ENCODE measurements at regions not wholly inside any gene's neighbourhood (a gene's known extent, or its start where the extent isn't known, plus 50 kb on each side); places are given as distances from the start of the nearest gene placed in this dataset.
"Not testable (repeated sequence)": the region's sequence is repeated elsewhere in the genome, so short reads cannot be mapped to it uniquely, and the experiment has no call there.

DNA sequence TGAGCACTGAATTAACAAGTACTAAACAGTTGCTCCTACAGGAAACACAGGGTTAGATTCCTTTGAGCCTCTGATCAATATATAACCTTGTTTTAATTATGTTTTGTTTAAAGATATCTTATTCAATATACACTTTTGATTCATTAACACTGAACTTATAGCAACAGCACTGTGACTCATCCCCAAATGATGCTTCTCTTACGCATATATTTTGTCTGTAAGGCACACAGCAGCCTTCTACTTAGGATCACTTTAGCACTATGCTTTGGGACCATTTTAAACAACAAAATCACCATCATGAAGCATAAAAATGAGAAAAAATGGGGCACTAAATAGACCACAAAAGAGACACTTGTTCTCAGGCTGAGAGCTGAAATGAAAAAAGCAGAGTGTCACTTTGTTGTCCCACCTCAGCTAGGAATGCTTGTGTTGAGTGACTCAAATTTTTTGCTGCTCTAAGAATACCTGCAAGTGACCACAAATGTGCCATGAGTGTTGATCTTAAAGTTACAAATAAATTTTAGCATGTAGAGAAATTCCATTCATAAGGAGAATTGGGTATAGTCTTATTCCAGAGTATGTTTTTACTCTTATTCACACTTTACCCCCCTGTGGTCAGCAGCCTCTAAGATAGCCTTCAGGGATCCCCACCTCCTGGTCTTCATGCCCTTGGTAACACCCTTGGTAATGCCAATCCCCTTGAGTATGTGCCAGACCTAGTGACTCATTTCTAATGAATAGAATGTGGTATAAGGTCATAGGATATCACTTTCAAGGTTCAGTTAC lies 252.7 kb upstream of the IL12B start:
- TF ChIP-seq, protein P1, sequence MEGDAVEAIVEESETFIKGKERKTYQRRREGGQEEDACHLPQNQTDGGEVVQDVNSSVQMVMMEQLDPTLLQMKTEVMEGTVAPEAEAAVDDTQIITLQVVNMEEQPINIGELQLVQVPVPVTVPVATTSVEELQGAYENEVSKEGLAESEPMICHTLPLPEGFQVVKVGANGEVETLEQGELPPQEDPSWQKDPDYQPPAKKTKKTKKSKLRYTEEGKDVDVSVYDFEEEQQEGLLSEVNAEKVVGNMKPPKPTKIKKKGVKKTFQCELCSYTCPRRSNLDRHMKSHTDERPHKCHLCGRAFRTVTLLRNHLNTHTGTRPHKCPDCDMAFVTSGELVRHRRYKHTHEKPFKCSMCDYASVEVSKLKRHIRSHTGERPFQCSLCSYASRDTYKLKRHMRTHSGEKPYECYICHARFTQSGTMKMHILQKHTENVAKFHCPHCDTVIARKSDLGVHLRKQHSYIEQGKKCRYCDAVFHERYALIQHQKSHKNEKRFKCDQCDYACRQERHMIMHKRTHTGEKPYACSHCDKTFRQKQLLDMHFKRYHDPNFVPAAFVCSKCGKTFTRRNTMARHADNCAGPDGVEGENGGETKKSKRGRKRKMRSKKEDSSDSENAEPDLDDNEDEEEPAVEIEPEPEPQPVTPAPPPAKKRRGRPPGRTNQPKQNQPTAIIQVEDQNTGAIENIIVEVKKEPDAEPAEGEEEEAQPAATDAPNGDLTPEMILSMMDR (IDR thresholded peaks at IDR 0.05; ENCODE audit: unreplicated experiment) = no peak
- Mint-ChIP-seq H3K27ac (ENCODE audit: unreplicated experiment) (no peak overlapping the region), H3K4me1 (ENCODE audit: unreplicated experiment) (no peaks in the 10 kb centered on the region), H3K36me3 (ENCODE audit: low read depth, unreplicated experiment) (no peaks in the 10 kb centered on the region), H3K4me3 (ENCODE audit: unreplicated experiment) (no peak overlapping the region), H3K27me3 (ENCODE audit: unreplicated experiment) (no peaks in the 10 kb centered on the region), H3K9me3 (ENCODE audit: unreplicated experiment) (no peaks in the 10 kb centered on the region)
- DNase-seq (ENCODE audit: low spot score) = no peak

DNA sequence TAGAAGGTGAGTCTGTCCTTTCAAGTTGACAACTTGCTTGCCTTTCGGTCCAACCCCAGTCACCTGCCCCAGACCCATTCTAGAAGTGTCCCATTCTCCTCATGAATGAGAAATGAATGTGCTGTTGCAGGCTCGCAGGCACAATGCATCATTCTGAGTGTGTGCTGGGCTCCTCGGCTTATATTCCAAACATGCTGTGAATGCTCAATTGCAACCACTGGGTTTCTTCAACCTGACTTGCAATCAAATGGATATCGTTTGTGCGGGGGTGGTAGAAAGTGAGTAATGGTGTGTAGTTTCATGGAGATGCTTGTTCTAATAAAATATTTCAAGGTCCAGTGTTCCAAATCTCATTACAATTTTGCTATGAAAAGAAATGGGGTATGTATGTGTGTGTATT lies 256.6 kb upstream of the IL12B start:
- Mint-ChIP-seq H3K27me3 (ENCODE audit: unreplicated experiment) (peaks cover 3% of the 10 kb centered on the region), H3K4me3 (ENCODE audit: unreplicated experiment) (no peak overlapping the region), H3K36me3 (ENCODE audit: low read depth, unreplicated experiment) (no peaks in the 10 kb centered on the region), H3K27ac (ENCODE audit: unreplicated experiment) (no peak overlapping the region), H3K4me1 (ENCODE audit: unreplicated experiment) (no peaks in the 10 kb centered on the region), H3K9me3 (ENCODE audit: unreplicated experiment) (no peaks in the 10 kb centered on the region)
- no peak for DNase-seq (ENCODE audit: low spot score)
- TF ChIP-seq, protein P1 (IDR thresholded peaks at IDR 0.05; ENCODE audit: unreplicated experiment) = no peak

DNA sequence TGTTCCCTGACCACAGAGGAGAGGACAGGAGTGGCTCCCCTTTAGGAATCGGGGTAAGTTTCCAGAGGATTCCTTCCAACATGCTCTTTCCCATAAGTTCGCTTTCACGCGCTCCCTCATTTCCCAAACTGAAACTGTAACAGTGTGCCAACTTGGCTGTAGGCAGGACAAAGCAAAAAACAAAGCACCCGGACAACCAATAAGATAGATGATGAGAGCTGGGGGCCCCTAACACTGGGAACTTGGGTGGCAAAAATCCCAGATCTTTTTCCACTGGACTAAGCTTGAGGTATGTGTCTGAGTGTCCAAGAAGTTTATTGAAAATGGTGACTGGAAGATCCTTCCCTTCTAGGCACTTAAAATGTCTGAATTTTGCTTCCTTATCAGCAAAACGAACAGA lies 258.7 kb upstream of the IL12B start:
- TF ChIP-seq, protein P1 (IDR thresholded peaks at IDR 0.05; ENCODE audit: unreplicated experiment) = no peak

DNA sequence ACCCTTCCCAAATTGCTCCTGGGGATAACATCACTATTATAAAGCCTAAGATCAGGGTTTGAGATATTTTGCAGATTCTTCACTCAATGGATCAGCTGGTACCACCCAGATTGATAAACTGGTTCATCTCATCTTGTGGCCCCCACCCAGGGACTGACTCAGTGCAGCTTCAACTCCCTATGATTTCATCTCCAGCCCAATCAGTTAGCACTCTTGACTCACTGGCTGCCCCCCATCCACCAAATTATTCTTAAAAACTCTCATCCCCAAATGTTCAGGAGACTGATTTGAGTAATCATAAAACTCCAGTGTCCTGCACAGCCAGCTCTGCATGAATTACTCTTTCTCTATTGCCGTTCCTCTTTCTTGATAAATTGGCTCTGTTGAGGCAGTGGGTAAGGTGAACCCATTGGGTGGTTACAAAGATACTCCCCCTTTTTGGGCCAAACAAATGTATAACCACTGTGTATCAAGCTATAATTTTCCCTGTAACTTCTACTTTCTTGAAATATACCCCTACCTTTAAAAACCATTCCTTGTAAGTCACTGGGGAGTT lies 263.3 kb upstream of the IL12B start:
- Mint-ChIP-seq H3K4me1 (ENCODE audit: unreplicated experiment) (no peaks in the 10 kb centered on the region), H3K27ac (ENCODE audit: unreplicated experiment) (no peak overlapping the region), H3K4me3 (ENCODE audit: unreplicated experiment) (no peak overlapping the region), H3K36me3 (ENCODE audit: low read depth, unreplicated experiment) (peaks cover 3% of the 10 kb centered on the region), H3K9me3 (ENCODE audit: unreplicated experiment) (no peaks in the 10 kb centered on the region), H3K27me3 (ENCODE audit: unreplicated experiment) (no peaks in the 10 kb centered on the region)
- TF ChIP-seq, protein P1 (IDR thresholded peaks at IDR 0.05; ENCODE audit: unreplicated experiment) = no peak
- DNase-seq (ENCODE audit: low spot score) = no peak

More for the DNA sequence above, 258.7 kb upstream of the IL12B start:
- Mint-ChIP-seq H3K4me3 (ENCODE audit: unreplicated experiment) (no peak overlapping the region), H3K27ac (ENCODE audit: unreplicated experiment) (no peak overlapping the region), H3K4me1 (ENCODE audit: unreplicated experiment) (no peaks in the 10 kb centered on the region), H3K27me3 (ENCODE audit: unreplicated experiment) (peaks cover 3% of the 10 kb centered on the region), H3K36me3 (ENCODE audit: low read depth, unreplicated experiment) (no peaks in the 10 kb centered on the region), H3K9me3 (ENCODE audit: unreplicated experiment) (no peaks in the 10 kb centered on the region)
- DNase-seq (ENCODE audit: low spot score) = no peak

DNA sequence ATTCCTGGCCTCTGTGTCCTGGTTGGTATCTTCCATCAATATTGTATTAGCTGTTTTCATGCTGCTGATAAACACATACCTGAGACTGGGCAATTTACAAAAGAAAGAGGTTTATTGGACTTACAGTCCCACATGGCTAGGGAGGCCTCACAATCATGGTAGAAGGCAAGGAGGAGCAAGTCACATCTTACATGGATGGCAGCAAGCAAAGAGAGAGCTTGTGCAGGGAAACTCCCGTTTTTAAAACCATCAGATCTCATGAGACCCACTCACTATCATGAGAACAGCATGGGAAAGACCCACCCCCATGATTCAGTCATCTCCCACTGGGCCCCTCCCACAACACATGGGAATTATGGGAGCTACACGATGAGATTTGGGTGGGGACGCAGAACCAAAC lies 265.3 kb upstream of the IL12B start:
- not testable (repeated sequence) for H3K4me1 Mint-ChIP-seq (ENCODE audit: unreplicated experiment); H3K9me3 Mint-ChIP-seq (ENCODE audit: unreplicated experiment)

More for the DNA sequence above, 265.3 kb upstream of the IL12B start:
- H3K27me3 Mint-ChIP-seq (ENCODE audit: unreplicated experiment); DNase-seq (ENCODE audit: low spot score); H3K4me3 Mint-ChIP-seq (ENCODE audit: unreplicated experiment); H3K27ac Mint-ChIP-seq (ENCODE audit: unreplicated experiment); H3K36me3 Mint-ChIP-seq (ENCODE audit: low read depth, unreplicated experiment): not testable (repeated sequence)
